GM12865 (cell line): ENCODE measurements at regions not wholly inside any gene's neighbourhood (a gene's known extent, or its start where the extent isn't known, plus 50 kb on each side); places are given as distances from the start of the nearest gene placed in this dataset.

Source experiments
- DNase-seq: peaks from one replicate; pipeline ENCODE4 v3.0.0; 2010; ENCODE audit warnings: low read depth
- H3K4me3 ChIP-seq: 2 replicates; pipeline ENCODE4 v1.5.1; 2011; ENCODE audit warnings: mild to moderate bottlenecking, low read depth, low read length, control low read depth
- CTCF ChIP-seq: IDR thresholded peaks from 2 replicates; pipeline ENCODE4 v1.5.1; 2011; ENCODE audit warnings: low read length, control low read depth, low read depth, inconsistent platforms; ENCODE audit not compliant: insufficient read depth; ENCODE audit errors: missing control alignments

GRCh38 chr11:90373971-90374370 lies 151.1 kb upstream of the CHORDC1 start:
- no peak overlapping the region for H3K4me3 ChIP-seq
- no peak for DNase-seq
- TF ChIP-seq CTCF, result no peak

GRCh38 chr11:90364527-90364926 lies 141.7 kb upstream of the CHORDC1 start:
- no peak for DNase-seq
- H3K4me3 ChIP-seq, result no peak overlapping the region
- no peak for TF ChIP-seq CTCF

GRCh38 chr11:90363739-90364138 lies 140.9 kb upstream of the CHORDC1 start:
- H3K4me3 ChIP-seq, result no peak overlapping the region
- no peak for DNase-seq
- no peak for TF ChIP-seq CTCF

GRCh38 chr11:90355200-90355599 lies 132.4 kb upstream of the CHORDC1 start:
- H3K4me3 ChIP-seq, result no peak overlapping the region
- DNase-seq, result no peak
- no peak for TF ChIP-seq CTCF

GRCh38 chr11:90349731-90350130 lies 126.9 kb upstream of the CHORDC1 start:
- no peak for DNase-seq
- TF ChIP-seq CTCF, result no peak
- no peak overlapping the region for H3K4me3 ChIP-seq

GRCh38 chr11:90344546-90344945 lies 121.7 kb upstream of the CHORDC1 start:
- TF ChIP-seq CTCF, result no peak

GRCh38 chr11:90343673-90344072 lies 120.8 kb upstream of the CHORDC1 start:
- H3K4me3 ChIP-seq, result no peak overlapping the region
- DNase-seq, result no peak
- TF ChIP-seq CTCF, result no peak

More at GRCh38 chr11:90344546-90344945, 121.7 kb upstream of the CHORDC1 start:
- H3K4me3 ChIP-seq, result no peak overlapping the region
- DNase-seq, result no peak
